GM18867 (cell line): ENCODE measurements at regions not wholly inside any gene's neighbourhood (a gene's known extent, or its start where the extent isn't known, plus 50 kb on each side); places are given as distances from the start of the nearest gene placed in this dataset.

Experiments used
- ATAC-seq: cut with Tn5 transposase; IDR thresholded peaks from one replicate; pipeline ENCODE4 v1.9.1; 2021; ENCODE audit warnings: mild to moderate bottlenecking, moderate library complexity; ENCODE audit not compliant: unreplicated experiment

GRCh38 chr13:105655046-105655445 is 880.4 kb downstream of the EFNB2 start:
- ATAC-seq: no peak

DNA sequence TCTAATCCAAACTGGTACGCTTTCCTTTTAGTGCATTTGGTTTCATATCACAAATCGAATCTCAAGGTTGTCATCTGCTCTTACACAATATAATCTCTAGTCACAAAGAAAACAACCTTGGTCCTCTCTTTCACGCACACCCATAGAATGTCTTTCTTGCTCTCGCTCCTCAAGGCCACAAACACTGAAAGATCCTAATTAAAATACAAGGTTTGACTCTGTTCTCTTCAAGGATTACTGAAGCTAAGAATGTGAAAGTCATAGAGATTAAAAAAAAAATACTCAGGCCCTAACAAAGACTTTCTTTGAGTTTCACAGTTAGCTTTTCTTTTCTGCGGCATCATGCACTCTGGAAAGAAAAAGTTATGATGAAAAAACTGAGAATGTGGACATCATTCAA is 891.5 kb downstream of the EFNB2 start:
- no peak for ATAC-seq

- no peak for ATAC-seq
Observed at GRCh38 chr13:105642511-105642958, 892.9 kb downstream of the EFNB2 start.

DNA sequence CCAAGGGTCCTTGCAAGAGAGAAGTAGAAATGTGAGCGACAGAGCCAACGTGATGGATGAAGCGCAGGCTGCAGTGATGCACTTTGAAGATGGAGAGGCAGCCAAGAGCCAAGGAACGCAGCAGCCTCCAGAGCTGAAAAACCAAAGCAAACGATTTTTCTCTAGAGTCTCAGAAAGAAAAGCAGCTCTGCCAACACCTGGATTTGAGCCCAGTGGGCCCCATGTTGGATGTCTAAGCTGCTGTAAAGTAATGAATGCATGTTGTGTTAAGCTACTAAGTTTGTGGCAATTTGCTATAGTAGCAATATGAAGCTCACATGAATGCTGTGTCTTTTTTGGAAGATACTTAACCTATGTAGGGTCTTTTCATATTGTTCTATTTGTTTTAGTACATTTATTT is 894.3 kb downstream of the EFNB2 start:
- no peak for ATAC-seq

DNA sequence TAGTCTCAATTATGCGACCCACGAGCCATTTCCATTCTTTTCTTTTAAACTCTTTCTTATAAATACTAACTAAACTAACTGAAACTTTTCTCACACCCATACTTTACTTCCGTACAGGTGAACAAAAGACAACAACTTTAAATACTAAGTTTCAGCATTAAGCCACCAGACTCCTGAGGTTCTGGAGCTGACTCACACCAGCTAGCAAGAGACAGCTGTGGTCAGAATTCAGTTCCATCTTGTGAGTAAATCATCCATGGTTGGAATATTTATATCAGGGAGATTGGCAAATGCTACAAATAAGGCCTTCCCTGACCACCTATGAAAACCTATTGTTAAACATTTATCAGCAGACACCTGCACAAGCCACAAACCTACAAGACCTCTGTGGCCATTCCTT is 897.0 kb downstream of the EFNB2 start:
- ATAC-seq: no peak

- ATAC-seq: no peak
Observed at GRCh38 chr13:105634059-105634458, 901.4 kb downstream of the EFNB2 start.

DNA sequence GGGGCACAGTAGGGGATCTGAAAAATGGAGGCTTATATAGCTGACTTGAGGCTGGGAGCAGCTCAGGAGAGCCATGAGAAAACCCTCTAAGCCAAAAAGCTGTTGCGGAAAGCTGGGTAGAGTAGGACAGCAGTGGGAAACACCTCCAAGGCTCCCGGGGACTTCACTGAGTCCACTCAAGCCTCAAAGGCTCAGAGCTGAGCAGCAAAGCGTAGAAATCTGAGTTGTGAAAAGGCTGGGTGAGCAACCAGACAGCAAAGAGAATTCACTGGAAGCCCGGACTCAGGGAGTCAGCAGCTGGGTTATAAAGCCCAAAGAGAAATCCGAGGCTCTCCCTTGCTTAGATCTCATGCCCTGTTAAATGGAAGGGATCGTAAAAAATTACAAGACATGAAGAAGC is 905.0 kb downstream of the EFNB2 start:
- no peak for ATAC-seq

GRCh38 chr13:105627270-105627669 is 908.2 kb downstream of the EFNB2 start:
- ATAC-seq: no peak

DNA sequence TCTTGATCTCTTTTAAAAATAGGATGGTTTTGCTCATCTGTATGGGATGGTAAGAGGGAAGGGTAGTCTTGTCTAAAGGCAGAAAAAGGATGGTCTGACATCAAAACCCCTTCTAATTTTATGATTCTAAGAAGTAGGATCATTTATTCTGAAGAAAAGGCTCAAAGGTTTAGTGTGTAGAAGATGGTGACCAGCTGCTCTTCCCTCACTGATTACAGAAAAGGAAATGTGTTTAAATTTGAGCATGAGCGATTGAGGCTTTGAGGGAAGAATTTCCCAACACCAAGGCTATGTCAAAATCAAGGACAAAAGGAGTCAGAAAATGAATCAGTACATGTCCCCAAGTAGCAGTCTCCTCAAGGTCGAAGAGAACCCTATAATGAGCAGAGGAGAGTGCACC is 909.8 kb downstream of the EFNB2 start:
- no peak for ATAC-seq

- no peak for ATAC-seq
Observed at GRCh38 chr13:105616333-105617075, 919.0 kb downstream of the EFNB2 start.

DNA sequence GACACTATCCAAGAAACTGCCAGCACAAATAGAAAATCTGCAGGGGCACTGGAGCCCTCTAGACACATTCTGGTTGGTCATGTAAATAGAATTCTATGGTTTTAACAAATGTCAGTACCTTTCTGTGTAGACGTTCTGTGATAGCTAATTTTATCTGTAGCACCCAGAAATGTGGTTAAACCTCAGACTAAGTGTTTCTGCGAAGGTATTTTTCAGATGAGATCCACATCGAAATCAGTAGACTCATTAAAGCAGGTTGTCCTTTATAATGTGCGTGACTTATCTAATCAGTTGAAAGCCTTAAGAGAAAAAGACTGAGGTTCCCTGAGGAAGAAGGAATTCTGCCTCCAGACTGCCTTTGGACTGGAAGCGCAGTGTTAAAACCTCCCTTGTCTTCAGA is 922.9 kb downstream of the EFNB2 start:
- no peak for ATAC-seq

DNA sequence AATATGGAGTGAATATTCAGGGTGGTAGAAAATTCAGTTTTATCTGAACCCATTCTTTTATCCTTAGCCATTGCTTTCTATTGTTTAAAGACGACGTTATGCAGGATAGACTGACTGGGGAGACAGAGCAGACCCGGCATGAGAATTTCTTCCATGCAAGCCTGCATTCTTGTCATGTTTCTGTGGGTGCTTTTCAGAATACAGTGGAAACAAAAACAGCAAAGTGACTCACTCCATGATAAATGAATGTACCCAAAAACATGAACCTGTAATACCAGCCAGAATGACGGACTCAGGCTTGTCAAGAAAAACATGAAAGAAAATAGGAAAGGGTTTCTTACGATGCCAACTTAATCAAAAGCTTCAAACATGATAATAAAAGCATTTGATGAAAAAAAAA is 924.0 kb downstream of the EFNB2 start:
- no peak for ATAC-seq

DNA sequence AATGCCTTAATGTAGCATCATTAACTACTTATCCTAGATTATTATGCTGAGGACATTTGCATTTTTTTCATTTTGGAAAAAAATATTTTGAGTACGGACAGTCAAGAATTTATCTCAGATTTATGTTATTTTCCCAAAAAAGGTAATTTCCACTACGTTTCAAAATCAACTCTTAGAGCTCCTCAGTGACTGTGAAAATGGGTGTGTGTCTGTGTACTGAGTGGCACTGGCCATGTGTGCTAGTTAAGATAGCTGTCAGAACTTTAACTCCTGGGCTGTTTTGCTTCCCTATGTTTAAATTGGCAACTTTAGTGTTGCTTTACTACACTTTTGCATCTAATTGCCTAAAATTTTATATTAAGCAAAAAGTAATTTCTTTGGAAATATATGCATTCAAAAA is 927.4 kb downstream of the EFNB2 start:
- no peak for ATAC-seq

DNA sequence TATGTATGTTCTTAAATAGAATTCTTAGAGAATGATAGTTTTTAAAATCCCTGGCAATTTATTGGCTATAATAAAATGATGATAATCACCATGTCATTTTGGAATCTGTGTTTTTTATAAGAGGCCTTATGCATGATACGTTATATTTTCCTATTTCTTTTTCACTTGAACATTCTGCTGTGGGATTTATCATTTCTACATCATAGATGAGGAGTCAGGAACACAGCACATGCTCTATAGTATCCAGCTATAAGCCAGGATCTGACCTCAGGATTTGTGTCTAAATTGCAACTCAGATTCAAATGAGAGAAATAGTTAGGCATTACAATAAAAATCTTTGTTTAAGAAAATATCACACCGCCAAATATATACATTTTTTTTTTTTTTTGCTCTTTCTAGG is 928.0 kb downstream of the EFNB2 start:
- no peak for ATAC-seq

- ATAC-seq: no peak
Observed at GRCh38 chr13:105607016-105607415, 928.4 kb downstream of the EFNB2 start.

- no peak for ATAC-seq
Observed at GRCh38 chr13:105602956-105603670, 932.3 kb downstream of the EFNB2 start.

DNA sequence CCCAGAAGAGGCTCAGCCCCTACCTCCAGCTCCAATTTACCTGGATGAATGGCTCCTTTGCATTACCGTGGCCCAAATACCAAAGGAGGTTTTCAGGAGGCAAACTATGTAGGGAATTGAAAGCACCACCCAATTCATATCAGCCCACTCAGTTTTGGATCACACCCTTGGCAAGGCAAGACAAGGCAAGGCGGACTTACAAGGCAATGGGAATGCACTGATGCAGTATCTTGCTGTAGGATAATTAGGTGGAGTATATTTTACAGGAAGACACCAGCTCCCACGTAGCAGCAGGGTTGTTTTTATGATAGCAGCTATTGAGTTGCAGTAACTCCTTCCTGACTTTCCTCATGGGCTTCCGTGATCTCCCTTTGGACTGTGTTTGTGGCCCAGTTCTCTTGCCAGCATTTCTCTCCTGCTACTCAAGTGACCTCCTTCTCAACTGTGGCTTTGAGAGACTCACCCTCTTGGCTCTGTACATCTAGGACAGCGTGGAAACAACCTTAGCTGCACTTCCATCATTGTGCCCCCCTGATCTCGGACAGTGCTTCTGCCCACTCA is 935.9 kb downstream of the EFNB2 start:
- ATAC-seq: no peak

DNA sequence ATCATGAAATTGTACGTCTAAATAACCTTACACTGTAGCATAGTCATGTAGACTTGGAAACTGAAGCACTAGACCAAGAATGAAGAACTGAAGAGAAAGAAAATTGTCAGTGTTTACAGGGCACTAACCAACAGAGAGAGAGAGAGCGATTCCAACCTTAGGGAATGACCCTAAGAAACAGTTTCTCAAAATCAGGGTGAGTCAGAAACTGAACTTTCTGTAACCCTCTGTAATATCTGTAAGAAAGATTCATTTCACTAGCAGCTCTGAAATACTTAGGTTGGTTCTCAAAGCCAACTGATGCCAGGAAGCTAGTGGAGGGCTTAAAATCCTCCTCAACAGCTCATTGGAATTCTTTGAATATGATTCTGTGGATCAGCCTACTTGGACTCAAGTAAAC is 936.9 kb downstream of the EFNB2 start:
- no peak for ATAC-seq

DNA sequence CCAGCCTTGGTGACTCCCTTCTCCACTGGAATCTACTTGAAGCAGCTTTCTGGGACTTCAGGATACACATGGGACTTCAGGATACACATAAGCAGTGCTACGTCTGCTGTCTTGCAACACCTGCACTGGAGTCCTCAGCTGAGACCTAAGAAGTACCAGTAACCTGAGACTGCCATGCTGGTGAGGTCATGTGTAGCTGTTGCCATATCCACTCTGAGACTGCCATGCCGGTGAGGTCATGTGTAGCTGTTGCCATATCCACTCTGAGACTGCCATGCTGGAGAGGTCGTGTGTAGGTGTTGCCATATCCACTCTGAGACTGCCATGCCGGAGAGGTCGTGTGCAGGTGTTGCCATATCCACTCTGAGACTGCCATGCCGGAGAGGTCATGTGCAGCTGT is 937.9 kb downstream of the EFNB2 start:
- ATAC-seq: no peak

- ATAC-seq: no peak
Observed at GRCh38 chr13:105595471-105595870, 940.0 kb downstream of the EFNB2 start.

GRCh38 chr13:105591277-105591676 is 944.2 kb downstream of the EFNB2 start:
- no peak for ATAC-seq

DNA sequence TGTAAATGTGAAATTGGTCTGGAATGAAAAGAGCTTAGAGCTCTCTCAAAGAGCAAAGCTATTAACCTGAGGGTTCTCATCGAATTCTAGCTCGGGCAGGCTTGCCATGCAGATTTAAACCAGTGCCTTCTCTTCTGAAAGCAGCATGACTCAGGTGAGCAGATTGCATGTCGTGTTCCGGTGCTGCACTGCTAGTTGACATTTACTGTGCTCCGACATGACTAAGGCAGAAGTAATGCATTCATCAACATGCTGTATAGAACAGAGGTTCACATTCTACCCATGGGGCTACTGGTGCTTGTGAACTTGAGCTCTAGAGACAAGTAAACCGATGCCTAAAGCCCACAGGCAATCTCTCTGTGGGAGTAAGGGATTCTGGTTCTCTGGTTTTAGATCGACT is 947.7 kb downstream of the EFNB2 start:
- ATAC-seq: no peak
